HEK293T (cell line): ENCODE measurements at regions not wholly inside any gene's neighbourhood (a gene's known extent, or its start where the extent isn't known, plus 50 kb on each side); places are given as distances from the start of the nearest gene placed in this dataset.

ENCODE experiments used
- BHLHE40 ChIP-seq: fragments of 450-650 bp; IDR thresholded peaks from 2 replicates; pipeline ENCODE4 v1.6.1; 2016; ENCODE audit warnings: mild to moderate bottlenecking, moderate library complexity, borderline replicate concordance
- ELF4 ChIP-seq: fragments of 450-650 bp; IDR thresholded peaks from 2 replicates; pipeline ENCODE4 v1.6.1; 2017; ENCODE audit warnings: antibody characterized with exemption
- FOXA1 ChIP-seq: fragments of 450-650 bp; IDR thresholded peaks from 2 replicates; pipeline ENCODE4 v1.6.1; 2016; ENCODE audit warnings: mild to moderate bottlenecking
- FOXK2 ChIP-seq: fragments of 450-650 bp; IDR thresholded peaks from 2 replicates; pipeline ENCODE4 v1.6.1; 2016; ENCODE audit warnings: mild to moderate bottlenecking
- SP1 ChIP-seq: fragments of 450-650 bp; IDR thresholded peaks from 2 replicates; pipeline ENCODE4 v1.6.1; 2017

GRCh38 chr5:74562122-74562521 lies 78.4 kb downstream of the ENC1 start:
- no peak for TF ChIP-seq SP1
- no peak for TF ChIP-seq ELF4
- no peak for TF ChIP-seq BHLHE40
- TF ChIP-seq FOXK2 = no peak
- TF ChIP-seq FOXA1 = no peak
